ENCODE measurements at regions not wholly inside any gene's neighbourhood (a gene's known extent, or its start where the extent isn't known, plus 50 kb on each side); places are given as distances from the start of the nearest gene placed in this dataset.

- no peak for TF ChIP-seq AFF4 (CRISPR knock-in tag; IDR thresholded peaks at IDR 0.05; ENCODE audit: borderline replicate concordance)
- TF ChIP-seq ZNF232 (CRISPR knock-in tag; IDR thresholded peaks at IDR 0.05), result no peak
- TF ChIP-seq TCF7 (CRISPR knock-in tag; IDR thresholded peaks at IDR 0.05; ENCODE audit: low read depth), result no peak
- no peak for TF ChIP-seq ZBTB43 (CRISPR knock-in tag; IDR thresholded peaks at IDR 0.05)
- no peak for TF ChIP-seq GTF2I (CRISPR knock-in tag; conservative IDR thresholded peaks at IDR 0.05)
- no peak for TF ChIP-seq MLX (CRISPR knock-in tag; IDR thresholded peaks at IDR 0.05)
- TF ChIP-seq AR (CRISPR knock-in tag; IDR thresholded peaks at IDR 0.05), result no peak
- no peak for TF ChIP-seq MXD4 (CRISPR knock-in tag; IDR thresholded peaks at IDR 0.05; ENCODE audit: borderline replicate concordance)
- TF ChIP-seq E2F5 (CRISPR knock-in tag; IDR thresholded peaks at IDR 0.05), result no peak
- no peak for TF ChIP-seq PRDM15 (CRISPR knock-in tag; IDR thresholded peaks at IDR 0.05)
- no peak for TF ChIP-seq USF1 (CRISPR knock-in tag; IDR thresholded peaks at IDR 0.05)
Measured at GRCh38 chr20:41861772-41862422, 243.7 kb upstream of the CHD6 start (continued).
